ENCODE measurements at regions not wholly inside any gene's neighbourhood (a gene's known extent, or its start where the extent isn't known, plus 50 kb on each side); places are given as distances from the start of the nearest gene placed in this dataset.
"Not testable (repeated sequence)": the region's sequence is repeated elsewhere in the genome, so short reads cannot be mapped to it uniquely, and the experiment has no call there.

- no peak overlapping the region for H3K4me3 ChIP-seq (ENCODE audit: insufficient read depth, low read depth, low read length)
- no peak for DNase-seq
- H3K36me3 ChIP-seq (replicated peaks; ENCODE audit: control insufficient read depth, insufficient read depth, low read length) = no peaks in the 10 kb centered on the region
- no peaks in the 10 kb centered on the region for H3K27me3 ChIP-seq (ENCODE audit: control insufficient read depth, insufficient read depth, low read length)
Measured at GRCh38 chr10:78596556-78596955, 472.2 kb upstream of the ZMIZ1 start.

GRCh38 chr10:78597796-78598555 lies 470.8 kb upstream of the ZMIZ1 start:
- Histone ChIP-seq H3K36me3 (replicated peaks; ENCODE audit: control insufficient read depth, insufficient read depth, low read length) (no peaks in the 10 kb centered on the region), H3K4me3 (ENCODE audit: insufficient read depth, low read depth, low read length) (no peak overlapping the region), H3K27me3 (ENCODE audit: control insufficient read depth, insufficient read depth, low read length) (no peaks in the 10 kb centered on the region)
- no peak for DNase-seq

- Histone ChIP-seq H3K4me3 (ENCODE audit: insufficient read depth, low read depth, low read length) (no peak overlapping the region), H3K36me3 (replicated peaks; ENCODE audit: control insufficient read depth, insufficient read depth, low read length) (no peaks in the 10 kb centered on the region), H3K27me3 (ENCODE audit: control insufficient read depth, insufficient read depth, low read length) (no peaks in the 10 kb centered on the region)
- DNase-seq = no peak
Measured at GRCh38 chr10:78599122-78599853, 469.5 kb upstream of the ZMIZ1 start.

DNA sequence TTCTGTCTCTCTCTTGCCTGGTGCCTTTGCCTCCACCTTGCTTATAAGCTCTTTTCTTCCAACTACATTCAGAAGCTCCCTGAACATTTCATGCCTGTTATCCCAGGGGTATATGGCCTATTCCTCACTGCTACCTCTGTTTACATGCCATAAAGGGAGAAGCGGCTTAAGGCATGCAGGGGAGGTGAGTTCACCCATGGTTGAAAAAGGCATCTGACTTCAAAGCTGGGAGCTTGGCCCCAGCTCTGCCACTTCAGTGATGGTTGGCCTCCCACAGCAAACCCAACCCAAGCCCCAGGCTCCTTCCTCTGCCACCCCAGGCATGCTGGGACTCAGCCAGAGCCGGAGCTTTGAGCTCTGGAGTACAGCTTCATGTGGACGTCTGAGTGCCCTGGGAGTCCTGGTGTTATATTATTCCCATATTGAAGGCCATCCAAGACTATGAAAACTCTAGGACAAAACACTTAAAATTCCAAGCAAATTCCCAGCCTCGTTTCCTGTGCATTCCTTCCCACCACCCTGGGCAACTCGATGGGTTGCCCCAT lies 468.6 kb upstream of the ZMIZ1 start:
- Histone ChIP-seq H3K36me3 (replicated peaks; ENCODE audit: control insufficient read depth, insufficient read depth, low read length) (no peaks in the 10 kb centered on the region), H3K27me3 (ENCODE audit: control insufficient read depth, insufficient read depth, low read length) (no peaks in the 10 kb centered on the region), H3K4me3 (ENCODE audit: insufficient read depth, low read depth, low read length) (no peak overlapping the region)
- DNase-seq = no peak

DNA sequence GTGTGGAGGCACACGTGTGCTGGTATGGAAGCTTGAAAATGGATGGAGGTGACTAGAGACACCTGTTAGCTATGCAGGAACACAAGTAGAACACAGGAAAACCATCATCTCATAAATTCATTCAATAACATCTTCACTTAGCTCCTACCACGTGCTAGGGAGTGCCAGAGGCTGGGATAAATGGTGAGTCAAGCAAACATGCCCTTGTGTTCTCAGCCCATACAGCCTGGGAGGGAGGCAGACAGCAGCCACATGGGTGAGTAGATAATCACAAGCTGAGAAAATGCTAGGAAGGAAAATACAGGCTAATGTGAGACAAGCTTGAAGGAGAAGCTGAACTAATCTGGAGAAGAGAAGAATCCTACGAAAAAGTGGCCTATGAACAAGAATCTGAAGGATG lies 468.0 kb upstream of the ZMIZ1 start:
- no peak for DNase-seq
- Histone ChIP-seq H3K27me3 (ENCODE audit: control insufficient read depth, insufficient read depth, low read length) (no peaks in the 10 kb centered on the region), H3K4me3 (ENCODE audit: insufficient read depth, low read depth, low read length) (no peak overlapping the region), H3K36me3 (replicated peaks; ENCODE audit: control insufficient read depth, insufficient read depth, low read length) (no peaks in the 10 kb centered on the region)

DNA sequence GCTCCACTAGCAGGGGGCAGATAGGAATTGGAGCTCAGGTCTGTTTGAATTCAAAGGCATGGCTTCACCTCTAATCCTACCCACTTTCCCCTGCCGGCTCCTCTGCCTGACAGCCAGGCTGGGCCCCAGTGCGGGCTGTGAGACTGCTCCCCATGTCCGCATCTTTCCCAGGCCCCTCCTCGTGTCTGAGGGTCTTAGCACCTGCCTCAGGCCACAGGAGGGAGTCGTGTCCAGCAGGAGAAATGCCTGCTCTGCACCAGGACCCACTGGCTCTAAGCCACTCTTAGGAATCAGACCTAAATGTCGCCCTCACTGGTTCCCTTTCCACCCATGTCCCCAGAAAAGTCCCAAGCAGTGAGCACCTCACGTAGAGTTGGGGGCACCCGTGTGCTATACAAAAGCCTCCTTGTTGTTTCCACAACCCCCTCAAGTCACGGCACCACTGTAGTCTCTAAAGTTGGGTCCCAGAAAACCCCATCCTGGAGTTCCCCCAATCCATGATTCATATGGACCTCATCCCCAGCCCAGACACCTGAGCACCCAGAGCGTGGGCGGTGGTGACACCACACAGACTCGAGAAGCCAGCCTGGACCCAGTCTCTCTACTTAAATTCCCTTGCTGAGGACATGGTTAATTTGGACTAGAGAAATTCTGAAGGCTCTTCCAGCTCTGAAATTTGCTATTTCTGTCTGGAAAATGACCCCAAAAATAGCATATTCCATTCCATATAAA lies 466.4 kb upstream of the ZMIZ1 start:
- no peak overlapping the region for H3K4me3 ChIP-seq (ENCODE audit: insufficient read depth, low read depth, low read length)
- no peak for DNase-seq

GRCh38 chr10:78604286-78604685 lies 464.5 kb upstream of the ZMIZ1 start:
- no peak for DNase-seq

More for the DNA sequence above, 466.4 kb upstream of the ZMIZ1 start:
- Histone ChIP-seq H3K27me3 (ENCODE audit: control insufficient read depth, insufficient read depth, low read length) (no peaks in the 10 kb centered on the region), H3K36me3 (replicated peaks; ENCODE audit: control insufficient read depth, insufficient read depth, low read length) (no peaks in the 10 kb centered on the region)

DNA sequence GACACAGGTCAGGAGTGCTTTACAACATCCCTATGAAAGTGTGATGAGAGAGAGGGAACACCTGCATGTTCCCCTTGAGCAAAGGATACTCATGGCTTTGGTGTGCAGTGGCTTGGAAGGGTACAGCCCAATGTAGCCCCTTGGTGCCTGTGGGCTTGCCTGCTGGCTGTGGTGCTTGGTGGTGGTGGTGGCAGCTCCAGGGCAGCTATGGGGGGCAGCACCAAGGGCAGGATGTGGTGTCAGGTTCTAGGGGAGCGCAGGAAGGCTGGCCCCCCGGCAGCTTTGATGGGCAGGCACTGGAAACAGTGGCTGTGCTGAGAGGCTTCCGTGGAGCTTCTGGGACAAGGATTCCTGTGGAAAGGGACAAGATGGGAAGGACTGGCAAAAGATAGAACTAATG lies 464.0 kb upstream of the ZMIZ1 start:
- H3K27me3 ChIP-seq (ENCODE audit: control insufficient read depth, insufficient read depth, low read length) = no peaks in the 10 kb centered on the region
- DNase-seq = no peak
- H3K4me3 ChIP-seq (ENCODE audit: insufficient read depth, low read depth, low read length) = no peak overlapping the region
- no peaks in the 10 kb centered on the region for H3K36me3 ChIP-seq (replicated peaks; ENCODE audit: control insufficient read depth, insufficient read depth, low read length)

More at GRCh38 chr10:78604286-78604685, 464.5 kb upstream of the ZMIZ1 start:
- H3K36me3 ChIP-seq (replicated peaks; ENCODE audit: control insufficient read depth, insufficient read depth, low read length) = no peaks in the 10 kb centered on the region
- H3K4me3 ChIP-seq (ENCODE audit: insufficient read depth, low read depth, low read length) = no peak overlapping the region
- H3K27me3 ChIP-seq (ENCODE audit: control insufficient read depth, insufficient read depth, low read length) = no peaks in the 10 kb centered on the region

- no peak overlapping the region for H3K4me3 ChIP-seq (ENCODE audit: insufficient read depth, low read depth, low read length)
- no peak for DNase-seq
- H3K36me3 ChIP-seq (replicated peaks; ENCODE audit: control insufficient read depth, insufficient read depth, low read length) = no peaks in the 10 kb centered on the region
- no peaks in the 10 kb centered on the region for H3K27me3 ChIP-seq (ENCODE audit: control insufficient read depth, insufficient read depth, low read length)
Measured at GRCh38 chr10:78605800-78606350, 462.9 kb upstream of the ZMIZ1 start.

- H3K36me3 ChIP-seq (replicated peaks; ENCODE audit: control insufficient read depth, insufficient read depth, low read length); H3K4me3 ChIP-seq (ENCODE audit: insufficient read depth, low read depth, low read length); H3K27me3 ChIP-seq (ENCODE audit: control insufficient read depth, insufficient read depth, low read length); DNase-seq: not testable (repeated sequence)
Measured at GRCh38 chr10:78606766-78607165, 462.0 kb upstream of the ZMIZ1 start.

DNA sequence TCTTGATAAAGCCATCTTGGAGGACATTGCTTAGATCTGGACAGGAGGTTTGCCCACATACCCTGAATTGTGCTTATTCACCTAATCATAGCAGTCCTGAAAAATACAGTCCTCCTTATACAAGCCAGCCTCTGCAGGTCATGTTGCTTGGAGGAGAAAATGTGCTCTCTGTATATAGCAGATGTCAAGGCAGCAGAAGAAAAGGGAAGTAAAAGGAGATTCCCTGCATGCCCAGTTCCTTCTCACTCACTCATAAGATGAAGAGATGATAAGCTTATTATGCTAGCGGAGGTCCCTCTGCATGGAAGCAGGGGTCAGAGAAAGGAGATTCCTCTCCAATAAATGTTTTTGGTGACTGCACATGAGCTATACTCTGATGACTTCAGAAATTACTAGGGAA lies 458.8 kb upstream of the ZMIZ1 start:
- no peak for DNase-seq
- no peaks in the 10 kb centered on the region for H3K36me3 ChIP-seq (replicated peaks; ENCODE audit: control insufficient read depth, insufficient read depth, low read length)

DNA sequence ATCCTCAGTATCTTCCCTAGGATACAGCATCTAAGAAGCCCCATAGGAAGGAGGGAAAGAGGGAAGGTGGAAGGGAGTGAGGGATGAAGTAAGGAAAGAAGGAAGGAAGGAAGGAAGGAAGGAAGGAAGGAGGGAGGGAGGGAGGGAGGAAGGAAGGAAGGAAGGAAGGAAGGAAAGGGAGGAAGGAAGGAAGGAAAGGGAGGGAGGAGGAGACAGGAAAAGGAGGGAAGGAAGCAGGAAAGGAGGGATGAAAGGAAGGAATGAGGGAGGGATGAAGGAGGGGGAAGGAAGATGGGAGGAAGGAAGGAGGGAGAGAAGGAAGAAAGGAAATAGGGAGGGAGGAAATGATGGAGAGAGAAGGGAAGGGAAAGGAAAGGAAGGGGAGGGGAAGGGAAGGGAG lies 455.6 kb upstream of the ZMIZ1 start:
- Histone ChIP-seq H3K27me3 (ENCODE audit: control insufficient read depth, insufficient read depth, low read length) (no peaks in the 10 kb centered on the region), H3K4me3 (ENCODE audit: insufficient read depth, low read depth, low read length) (no peak overlapping the region), H3K36me3 (replicated peaks; ENCODE audit: control insufficient read depth, insufficient read depth, low read length) (no peaks in the 10 kb centered on the region)
- no peak for DNase-seq

More for the DNA sequence above, 458.8 kb upstream of the ZMIZ1 start:
- H3K27me3 ChIP-seq (ENCODE audit: control insufficient read depth, insufficient read depth, low read length) = no peaks in the 10 kb centered on the region
- H3K4me3 ChIP-seq (ENCODE audit: insufficient read depth, low read depth, low read length) = no peak overlapping the region

- H3K4me3 ChIP-seq (ENCODE audit: insufficient read depth, low read depth, low read length) = no peak overlapping the region
- no peaks in the 10 kb centered on the region for H3K27me3 ChIP-seq (ENCODE audit: control insufficient read depth, insufficient read depth, low read length)
- H3K36me3 ChIP-seq (replicated peaks; ENCODE audit: control insufficient read depth, insufficient read depth, low read length) = no peaks in the 10 kb centered on the region
- no peak for DNase-seq
Measured at GRCh38 chr10:78614267-78614666, 454.5 kb upstream of the ZMIZ1 start.

DNA sequence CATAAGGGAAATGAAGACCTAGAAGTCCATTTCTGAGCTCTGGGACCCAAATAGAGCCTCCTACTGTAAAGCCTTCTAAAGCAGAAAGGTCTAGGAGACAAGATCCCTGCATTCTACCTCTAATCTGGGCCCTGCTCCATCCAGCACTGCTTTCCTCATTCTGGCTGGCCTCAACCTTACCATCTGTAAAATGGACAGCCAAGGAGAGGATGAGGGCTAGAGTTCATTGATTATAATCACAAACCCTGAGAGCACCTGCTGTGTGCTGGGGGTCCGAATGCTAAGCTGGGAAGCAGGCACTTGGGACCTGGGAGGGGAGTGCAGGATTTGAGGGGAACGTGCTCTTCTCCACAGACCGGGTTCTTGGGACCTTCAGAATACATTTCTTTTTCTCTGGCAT lies 454.0 kb upstream of the ZMIZ1 start:
- H3K4me3 ChIP-seq (ENCODE audit: insufficient read depth, low read depth, low read length) = no peak overlapping the region
- H3K36me3 ChIP-seq (replicated peaks; ENCODE audit: control insufficient read depth, insufficient read depth, low read length) = no peaks in the 10 kb centered on the region
- no peak for DNase-seq
- H3K27me3 ChIP-seq (ENCODE audit: control insufficient read depth, insufficient read depth, low read length) = no peaks in the 10 kb centered on the region

All from H7 (cell line).